ENCODE measurements at regions not wholly inside any gene's neighbourhood (a gene's known extent, or its start where the extent isn't known, plus 50 kb on each side); places are given as distances from the start of the nearest gene placed in this dataset.

- TF ChIP-seq CTCF (IDR thresholded peaks at IDR 0.05; ENCODE audit: extremely low read depth, insufficient read depth, missing control alignments): no peak
- in situ Hi-C loops (cut with MboI; ENCODE audit: low pct_unique_long_range_greater_than_20kb, low sequenced_read_pairs, unreplicated experiment): no loop called here
- no peak for DNase-seq (ENCODE audit: low spot score)
Observed at GRCh38 chr9:108787690-108788048, 68.1 kb downstream of the ACTL7B start.

- DNase-seq (ENCODE audit: low spot score): no peak
- in situ Hi-C loops (cut with MboI; ENCODE audit: low pct_unique_long_range_greater_than_20kb, low sequenced_read_pairs, unreplicated experiment): no loop called here
- no peak for TF ChIP-seq CTCF (IDR thresholded peaks at IDR 0.05; ENCODE audit: extremely low read depth, insufficient read depth, missing control alignments)
Observed at GRCh38 chr9:108786901-108787689, 68.7 kb downstream of the ACTL7B start.

GRCh38 chr9:108786322-108786721 lies 69.5 kb downstream of the ACTL7B start:
- no peak for TF ChIP-seq CTCF (IDR thresholded peaks at IDR 0.05; ENCODE audit: extremely low read depth, insufficient read depth, missing control alignments)
- in situ Hi-C loops (cut with MboI; ENCODE audit: low pct_unique_long_range_greater_than_20kb, low sequenced_read_pairs, unreplicated experiment): no loop called here
- DNase-seq (ENCODE audit: low spot score): no peak

GRCh38 chr9:108784998-108785397 lies 70.8 kb downstream of the ACTL7B start:
- in situ Hi-C loops (cut with MboI; ENCODE audit: low pct_unique_long_range_greater_than_20kb, low sequenced_read_pairs, unreplicated experiment): no loop called here
- DNase-seq (ENCODE audit: low spot score): no peak

GRCh38 chr9:108783731-108784495 lies 71.9 kb downstream of the ACTL7B start:
- no peak for TF ChIP-seq CTCF (IDR thresholded peaks at IDR 0.05; ENCODE audit: extremely low read depth, insufficient read depth, missing control alignments)
- DNase-seq (ENCODE audit: low spot score): no peak
- in situ Hi-C loops (cut with MboI; ENCODE audit: low pct_unique_long_range_greater_than_20kb, low sequenced_read_pairs, unreplicated experiment): no loop called here

More at GRCh38 chr9:108784998-108785397, 70.8 kb downstream of the ACTL7B start:
- no peak for TF ChIP-seq CTCF (IDR thresholded peaks at IDR 0.05; ENCODE audit: extremely low read depth, insufficient read depth, missing control alignments)

- DNase-seq (ENCODE audit: low spot score): no peak
- no peak for TF ChIP-seq CTCF (IDR thresholded peaks at IDR 0.05; ENCODE audit: extremely low read depth, insufficient read depth, missing control alignments)
- in situ Hi-C loops (cut with MboI; ENCODE audit: low pct_unique_long_range_greater_than_20kb, low sequenced_read_pairs, unreplicated experiment): no loop called here
Observed at GRCh38 chr9:108783326-108783725, 72.5 kb downstream of the ACTL7B start.
